ENCODE measurements at regions not wholly inside any gene's neighbourhood (a gene's known extent, or its start where the extent isn't known, plus 50 kb on each side); places are given as distances from the start of the nearest gene placed in this dataset.
"Not testable (repeated sequence)": the region's sequence is repeated elsewhere in the genome, so short reads cannot be mapped to it uniquely, and the experiment has no call there.

DNA sequence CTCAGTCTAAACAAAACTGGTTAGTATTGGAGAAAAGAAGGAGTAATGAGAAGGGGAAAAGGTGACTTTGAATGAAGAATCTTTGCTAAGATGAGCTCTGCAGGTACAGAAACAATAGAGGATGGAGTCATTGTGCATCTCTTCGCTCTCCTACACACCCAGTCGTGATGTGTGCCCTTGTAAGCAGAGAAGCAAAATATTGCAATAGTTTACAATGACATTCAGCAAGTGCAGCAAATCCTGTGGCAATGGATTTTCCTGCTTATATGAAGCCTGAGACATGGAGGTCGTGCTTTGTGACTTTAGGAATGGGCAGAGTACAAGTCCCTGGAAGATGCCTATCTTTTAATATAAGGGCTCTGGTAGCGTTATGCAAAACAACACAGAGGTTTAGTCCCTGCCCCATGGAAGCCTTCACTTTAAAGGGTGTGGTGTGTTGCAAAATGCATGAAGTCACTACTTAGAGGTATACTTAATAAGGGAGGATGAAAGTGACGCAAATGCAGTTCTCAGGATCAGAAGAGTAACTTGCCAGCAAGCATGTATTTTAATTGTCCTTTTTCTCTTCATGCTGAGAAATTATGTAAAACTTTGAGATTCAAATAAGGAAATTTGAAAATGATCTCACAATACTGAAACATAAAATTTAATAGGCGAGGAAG lies 88.0 kb upstream of the IVNS1ABP start:
- Mint-ChIP-seq H3K9me3 (ENCODE audit: low read depth) (no peaks in the 10 kb centered on the region), H3K27me3 (no peaks in the 10 kb centered on the region), H3K4me3 (no peak overlapping the region), H3K4me1 (ENCODE audit: low read depth) (peaks cover 11% of the 10 kb centered on the region), H3K27ac (no peak overlapping the region), H3K36me3 (peaks cover 3% of the 10 kb centered on the region)

DNA sequence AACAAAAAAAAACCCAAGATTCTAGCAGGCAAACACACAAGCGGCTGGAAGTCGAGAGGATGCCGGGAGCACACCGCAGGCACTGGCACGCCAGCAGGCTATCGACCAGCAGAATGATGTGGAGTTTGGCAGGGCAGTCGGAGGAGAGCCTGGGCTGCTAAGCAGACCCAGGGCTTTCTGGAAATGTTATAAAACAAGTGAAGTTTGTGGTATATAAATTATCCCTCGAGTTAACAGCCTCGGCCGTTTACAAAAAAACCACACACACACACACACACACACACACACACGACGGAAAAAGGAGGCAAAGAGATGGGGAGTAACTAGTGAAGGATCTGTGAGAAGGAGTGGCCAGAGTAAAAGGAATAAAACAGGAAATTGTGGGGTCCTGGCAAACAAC lies 87.2 kb upstream of the IVNS1ABP start:
- Mint-ChIP-seq H3K27me3 (no peaks in the 10 kb centered on the region), H3K27ac (no peak overlapping the region), H3K4me1 (ENCODE audit: low read depth) (peaks cover 11% of the 10 kb centered on the region), H3K4me3 (peak overlapping the region; percentile 42), H3K9me3 (ENCODE audit: low read depth) (no peaks in the 10 kb centered on the region), H3K36me3 (peaks cover 3% of the 10 kb centered on the region)

DNA sequence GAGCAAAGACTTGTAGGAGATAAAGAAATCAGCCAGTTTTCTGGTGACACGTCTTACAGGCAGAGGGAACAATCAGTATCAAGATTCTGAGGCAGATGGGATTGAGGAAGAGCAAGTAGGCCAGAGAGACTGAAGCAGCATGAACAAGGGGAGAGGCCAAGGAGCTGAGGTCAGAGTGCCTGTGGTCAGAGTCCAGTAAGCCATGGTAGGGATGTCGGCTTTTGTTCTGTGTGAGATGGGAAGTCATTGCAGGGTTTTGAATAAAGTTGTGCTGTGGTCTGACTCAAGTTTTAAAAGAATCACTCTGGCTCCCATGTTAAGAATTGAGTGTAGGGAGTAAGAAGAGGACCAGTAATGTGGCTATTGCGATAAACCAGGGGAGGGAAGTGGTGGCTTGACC lies 85.9 kb upstream of the IVNS1ABP start:
- peak overlapping the region; percentile 28 for H3K4me3 Mint-ChIP-seq
- no peaks in the 10 kb centered on the region for H3K9me3 Mint-ChIP-seq (ENCODE audit: low read depth)
- H3K4me1 Mint-ChIP-seq (ENCODE audit: low read depth), result peaks cover 12% of the 10 kb centered on the region
- no peak overlapping the region for H3K27ac Mint-ChIP-seq
- H3K27me3 Mint-ChIP-seq, result no peaks in the 10 kb centered on the region
- peaks cover 3% of the 10 kb centered on the region for H3K36me3 Mint-ChIP-seq

DNA sequence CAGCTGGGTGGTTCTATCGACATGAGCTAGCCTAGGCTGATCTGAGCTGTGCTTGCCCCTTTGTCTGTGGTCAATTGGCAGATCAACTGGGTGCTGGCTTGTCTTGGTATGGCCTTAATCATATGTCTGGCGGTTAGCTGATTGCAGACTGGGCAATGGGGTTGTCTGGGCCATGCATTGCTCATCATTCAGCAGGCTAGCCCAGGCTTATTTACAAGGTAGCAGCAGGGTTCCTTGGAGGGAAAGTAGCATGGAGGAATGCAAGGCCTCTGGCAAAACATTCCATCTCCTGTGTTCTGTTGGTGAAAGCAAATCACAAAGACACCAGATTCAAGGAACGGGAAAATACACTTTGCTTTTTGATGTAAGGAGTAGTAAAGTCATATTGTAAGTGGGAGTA lies 84.0 kb upstream of the IVNS1ABP start:
- no peak overlapping the region for H3K27ac Mint-ChIP-seq
- H3K9me3 Mint-ChIP-seq (ENCODE audit: low read depth), result no peaks in the 10 kb centered on the region
- H3K36me3 Mint-ChIP-seq, result no peaks in the 10 kb centered on the region
- H3K27me3 Mint-ChIP-seq, result no peaks in the 10 kb centered on the region
- H3K4me3 Mint-ChIP-seq, result no peak overlapping the region
- peaks cover 12% of the 10 kb centered on the region for H3K4me1 Mint-ChIP-seq (ENCODE audit: low read depth)

DNA sequence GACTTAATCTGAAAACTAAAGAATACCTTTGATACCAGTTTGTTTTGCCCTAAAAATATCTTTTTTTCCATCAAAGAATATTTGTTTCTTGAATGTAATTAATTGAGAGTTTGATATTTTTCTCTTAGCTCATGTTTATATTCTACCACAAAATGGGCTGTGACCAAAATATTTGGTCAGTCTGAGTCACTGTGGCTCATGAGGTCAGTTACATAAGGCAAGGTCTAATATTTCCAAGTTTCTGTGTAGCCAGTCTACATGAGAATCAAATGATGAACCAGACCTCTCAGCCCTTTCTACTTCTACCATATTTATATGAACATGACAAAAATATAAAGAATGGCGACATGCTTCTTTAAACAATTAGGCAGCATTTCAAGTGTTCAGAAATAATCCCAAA lies 83.0 kb upstream of the IVNS1ABP start:
- Mint-ChIP-seq H3K36me3 (no peaks in the 10 kb centered on the region), H3K27ac (no peak overlapping the region), H3K4me1 (ENCODE audit: low read depth) (peaks cover 12% of the 10 kb centered on the region), H3K9me3 (ENCODE audit: low read depth) (no peaks in the 10 kb centered on the region), H3K27me3 (no peaks in the 10 kb centered on the region), H3K4me3 (no peak overlapping the region)

DNA sequence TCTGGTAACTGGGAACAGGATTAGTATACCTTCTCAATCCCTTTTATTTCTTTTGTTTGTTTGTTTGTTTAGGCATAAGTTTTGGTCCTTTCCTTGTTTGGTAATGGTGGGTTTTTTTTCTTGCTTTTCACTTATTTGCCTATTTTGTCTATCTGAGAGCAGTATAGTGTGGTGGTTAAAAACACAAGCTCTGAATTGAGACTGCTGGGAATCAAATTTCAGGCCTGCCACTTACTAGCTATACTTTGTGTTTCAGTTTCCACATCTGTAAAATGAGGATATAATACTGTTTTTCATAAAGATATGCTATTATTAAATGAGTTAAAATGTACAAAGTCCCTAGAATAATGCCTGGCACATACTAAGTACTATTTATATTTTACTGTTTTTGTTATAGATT lies 81.6 kb upstream of the IVNS1ABP start:
- Mint-ChIP-seq H3K4me3 (no peak overlapping the region), H3K27me3 (no peaks in the 10 kb centered on the region), H3K36me3 (no peaks in the 10 kb centered on the region), H3K27ac (no peak overlapping the region), H3K4me1 (ENCODE audit: low read depth) (peaks cover 5% of the 10 kb centered on the region), H3K9me3 (ENCODE audit: low read depth) (no peaks in the 10 kb centered on the region)

DNA sequence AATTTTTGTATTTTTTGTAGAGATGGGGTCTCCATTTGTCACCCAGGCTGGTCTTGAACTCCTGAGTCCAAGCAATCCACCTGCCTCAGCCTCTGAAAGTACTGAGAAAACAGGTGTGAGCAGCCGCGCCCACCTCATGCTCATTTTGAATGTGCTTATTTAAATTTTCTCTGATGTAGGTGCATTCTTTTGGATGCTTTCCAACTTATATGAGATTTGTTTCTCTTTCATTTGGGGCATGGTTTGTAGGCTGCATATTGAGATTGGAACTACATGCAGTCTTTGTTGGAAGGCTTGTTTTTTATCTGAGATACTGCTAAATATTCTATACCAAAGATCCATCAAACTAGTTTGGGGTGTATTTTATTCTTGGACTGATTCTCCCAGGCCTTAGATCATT lies 81.0 kb upstream of the IVNS1ABP start:
- H3K4me1 Mint-ChIP-seq (ENCODE audit: low read depth), result peaks cover 1% of the 10 kb centered on the region
- no peak overlapping the region for H3K27ac Mint-ChIP-seq
- H3K27me3 Mint-ChIP-seq, result no peaks in the 10 kb centered on the region
- no peaks in the 10 kb centered on the region for H3K9me3 Mint-ChIP-seq (ENCODE audit: low read depth)
- H3K36me3 Mint-ChIP-seq, result no peaks in the 10 kb centered on the region
- no peak overlapping the region for H3K4me3 Mint-ChIP-seq

DNA sequence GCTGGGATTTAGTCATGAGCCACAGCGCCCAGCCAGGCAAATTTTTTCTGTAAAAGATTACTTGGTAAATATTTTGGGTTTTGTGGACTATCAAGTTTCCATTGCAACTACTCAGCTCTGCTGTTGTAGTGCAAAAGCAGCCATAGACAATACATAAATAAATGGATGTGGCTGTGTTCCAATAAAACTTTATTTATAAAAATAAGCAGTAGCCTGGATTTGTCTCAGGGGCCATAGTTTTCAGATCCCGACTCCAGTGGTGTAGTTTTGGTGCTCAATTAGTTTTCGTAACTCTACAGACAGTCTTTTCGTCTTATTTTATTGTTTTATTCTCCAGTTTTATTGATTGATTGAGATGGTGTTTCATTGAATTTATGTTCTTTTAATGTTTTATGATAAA lies 80.1 kb upstream of the IVNS1ABP start:
- peaks cover 1% of the 10 kb centered on the region for H3K4me1 Mint-ChIP-seq (ENCODE audit: low read depth)
- no peak overlapping the region for H3K27ac Mint-ChIP-seq
- H3K36me3 Mint-ChIP-seq, result no peaks in the 10 kb centered on the region
- no peaks in the 10 kb centered on the region for H3K27me3 Mint-ChIP-seq
- no peaks in the 10 kb centered on the region for H3K9me3 Mint-ChIP-seq (ENCODE audit: low read depth)
- H3K4me3 Mint-ChIP-seq, result no peak overlapping the region

DNA sequence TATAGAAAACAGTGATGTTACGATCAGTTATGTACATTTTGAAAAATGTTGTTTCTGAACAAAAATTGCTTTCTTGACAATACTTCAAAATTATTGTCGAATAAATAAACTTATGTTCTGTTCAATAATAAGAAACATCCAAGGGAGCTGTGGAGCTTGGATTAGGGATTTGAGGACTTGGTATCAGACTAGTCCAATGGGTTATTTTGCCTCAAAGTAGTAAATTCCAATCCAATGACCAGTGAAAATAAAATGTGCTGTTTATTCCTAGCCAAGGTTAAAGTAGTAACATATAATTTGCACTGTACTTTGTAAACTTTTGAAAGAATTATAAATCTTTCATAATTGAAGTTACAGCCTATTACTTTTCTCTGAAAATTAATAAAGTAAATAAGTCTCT lies 79.1 kb upstream of the IVNS1ABP start:
- no peaks in the 10 kb centered on the region for H3K36me3 Mint-ChIP-seq
- no peaks in the 10 kb centered on the region for H3K27me3 Mint-ChIP-seq

DNA sequence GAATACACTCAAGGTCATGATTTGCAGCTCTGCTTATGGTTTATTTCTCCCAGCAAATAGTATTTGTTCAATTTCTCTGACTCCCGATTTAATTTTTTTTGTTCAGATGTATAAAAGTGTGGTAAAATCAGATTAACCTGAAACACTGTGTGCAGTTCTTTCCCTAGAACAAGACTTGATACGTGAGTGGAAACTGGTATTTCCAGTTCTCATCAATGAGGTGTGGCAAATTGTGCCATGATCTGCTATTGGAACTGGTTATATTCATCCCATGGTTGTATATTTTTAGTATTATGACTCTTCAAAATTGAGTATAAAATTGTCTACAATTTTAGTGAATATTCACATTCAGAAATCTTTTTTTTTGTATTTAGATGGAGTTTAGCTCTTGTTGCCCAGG lies 76.8 kb upstream of the IVNS1ABP start:
- Mint-ChIP-seq H3K4me1 (ENCODE audit: low read depth) (peaks cover 1% of the 10 kb centered on the region), H3K27ac (no peak overlapping the region), H3K9me3 (ENCODE audit: low read depth) (no peaks in the 10 kb centered on the region), H3K4me3 (no peak overlapping the region), H3K27me3 (no peaks in the 10 kb centered on the region), H3K36me3 (no peaks in the 10 kb centered on the region)

More for the DNA sequence above, 79.1 kb upstream of the IVNS1ABP start:
- Mint-ChIP-seq H3K4me3 (no peak overlapping the region), H3K4me1 (ENCODE audit: low read depth) (peaks cover 1% of the 10 kb centered on the region), H3K9me3 (ENCODE audit: low read depth) (no peaks in the 10 kb centered on the region), H3K27ac (no peak overlapping the region)

DNA sequence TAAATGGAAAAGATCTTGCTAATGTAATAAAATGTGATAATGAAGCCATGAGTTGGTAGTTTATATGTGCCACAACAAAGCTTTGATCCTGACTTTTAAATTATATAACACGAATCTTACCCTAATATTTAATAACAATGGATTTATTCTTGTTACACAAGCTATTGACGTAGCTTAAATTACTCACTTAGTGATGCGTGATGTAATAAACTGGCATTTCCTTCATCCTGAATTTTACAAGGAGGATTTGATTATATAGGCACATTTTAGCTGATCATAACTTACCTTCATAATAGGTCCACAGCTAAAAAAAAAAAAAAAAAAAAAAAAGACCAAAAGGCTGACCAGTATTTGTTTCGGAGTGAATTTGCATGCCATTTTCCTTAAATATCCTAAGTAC lies 76.2 kb upstream of the IVNS1ABP start:
- H3K27ac Mint-ChIP-seq, result no peak overlapping the region
- H3K4me3 Mint-ChIP-seq, result no peak overlapping the region
- H3K36me3 Mint-ChIP-seq, result no peaks in the 10 kb centered on the region
- H3K27me3 Mint-ChIP-seq, result no peaks in the 10 kb centered on the region
- H3K9me3 Mint-ChIP-seq (ENCODE audit: low read depth), result no peaks in the 10 kb centered on the region
- peaks cover 1% of the 10 kb centered on the region for H3K4me1 Mint-ChIP-seq (ENCODE audit: low read depth)

DNA sequence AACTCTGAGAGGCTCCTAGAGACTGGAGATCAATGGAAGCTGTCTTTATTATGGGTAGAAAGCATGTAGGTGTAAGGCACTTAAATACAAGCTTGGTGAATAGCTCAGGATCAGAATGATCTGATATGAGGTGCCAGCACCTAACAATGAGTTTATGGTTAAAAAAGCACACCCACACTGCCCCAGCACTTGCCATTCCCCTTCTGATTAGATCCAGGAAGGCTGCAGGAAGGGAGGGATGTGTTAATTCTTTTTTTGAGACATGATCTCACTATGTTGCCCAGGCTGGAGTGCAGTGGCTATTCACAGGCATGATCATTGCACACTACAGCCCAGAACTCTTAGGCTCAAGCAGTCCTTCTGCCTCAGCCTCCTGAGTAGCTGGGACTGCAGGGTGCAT lies 71.8 kb upstream of the IVNS1ABP start:
- no peak overlapping the region for H3K4me3 Mint-ChIP-seq
- H3K27me3 Mint-ChIP-seq, result no peaks in the 10 kb centered on the region
- no peak overlapping the region for H3K27ac Mint-ChIP-seq
- H3K36me3 Mint-ChIP-seq, result no peaks in the 10 kb centered on the region
- no peaks in the 10 kb centered on the region for H3K9me3 Mint-ChIP-seq (ENCODE audit: low read depth)
- H3K4me1 Mint-ChIP-seq (ENCODE audit: low read depth), result no peaks in the 10 kb centered on the region

DNA sequence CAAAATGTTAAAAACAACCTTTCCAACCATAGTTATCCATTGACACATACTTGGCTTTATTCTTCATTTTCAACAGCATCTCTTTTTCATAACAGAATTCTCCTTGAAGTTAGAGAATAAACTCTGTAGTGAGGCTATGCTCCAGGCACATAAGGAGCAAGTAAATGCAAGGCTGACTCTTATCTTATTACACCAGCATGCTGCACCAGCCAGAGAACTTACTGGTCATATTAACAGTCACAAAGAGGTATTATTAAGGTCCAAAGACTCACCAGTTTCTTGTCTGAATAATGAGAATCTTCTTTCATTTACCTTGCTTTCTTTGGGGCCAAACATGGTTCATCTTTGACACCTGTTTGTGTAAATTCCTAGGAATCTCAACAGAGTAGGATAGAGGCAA lies 71.3 kb upstream of the IVNS1ABP start:
- no peaks in the 10 kb centered on the region for H3K9me3 Mint-ChIP-seq (ENCODE audit: low read depth)
- H3K4me3 Mint-ChIP-seq, result no peak overlapping the region
- H3K27me3 Mint-ChIP-seq, result no peaks in the 10 kb centered on the region
- H3K27ac Mint-ChIP-seq, result no peak overlapping the region
- no peaks in the 10 kb centered on the region for H3K4me1 Mint-ChIP-seq (ENCODE audit: low read depth)
- no peaks in the 10 kb centered on the region for H3K36me3 Mint-ChIP-seq

DNA sequence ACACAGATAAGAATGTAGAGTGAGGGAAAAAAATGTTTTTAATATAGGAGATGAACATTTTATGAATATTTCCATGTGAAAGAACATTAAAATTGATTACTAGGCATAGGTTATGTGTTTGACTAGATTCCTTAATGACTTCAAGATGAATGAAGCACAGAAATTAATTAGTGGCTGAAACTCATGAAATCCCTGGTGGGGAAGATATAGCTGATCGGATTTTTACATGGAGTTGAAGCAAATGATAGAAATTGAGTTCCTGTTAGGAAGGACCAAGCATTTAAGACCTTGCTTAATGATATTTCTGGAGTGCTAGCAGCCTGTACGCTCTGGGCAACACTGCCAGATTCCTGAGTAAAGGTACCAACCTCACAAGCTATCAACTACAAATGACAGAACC lies 68.9 kb upstream of the IVNS1ABP start:
- no peak overlapping the region for H3K27ac Mint-ChIP-seq
- no peaks in the 10 kb centered on the region for H3K4me1 Mint-ChIP-seq (ENCODE audit: low read depth)
- no peak overlapping the region for H3K4me3 Mint-ChIP-seq
- no peaks in the 10 kb centered on the region for H3K27me3 Mint-ChIP-seq
- no peaks in the 10 kb centered on the region for H3K9me3 Mint-ChIP-seq (ENCODE audit: low read depth)
- H3K36me3 Mint-ChIP-seq, result peaks cover 2% of the 10 kb centered on the region

DNA sequence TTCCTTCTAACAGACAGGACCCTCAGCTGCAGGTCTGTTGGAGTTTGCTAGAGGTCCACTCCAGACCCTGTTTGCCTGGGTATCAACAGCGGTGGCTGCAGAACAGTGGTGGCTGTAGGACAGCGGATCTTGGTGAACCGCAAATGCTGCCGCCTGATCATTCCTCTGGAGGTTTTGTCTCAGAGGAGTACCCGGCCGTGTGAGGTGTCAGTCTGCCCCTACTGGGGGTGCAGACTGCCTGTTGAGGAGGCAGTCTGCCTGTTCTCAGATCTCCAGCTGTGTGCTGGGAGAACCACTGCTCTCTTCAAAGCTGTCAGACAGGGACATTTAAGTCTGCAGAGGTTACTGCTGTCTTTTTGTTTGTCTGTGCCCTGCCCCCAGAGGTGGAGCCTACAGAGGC lies 66.8 kb upstream of the IVNS1ABP start:
- H3K4me3 Mint-ChIP-seq; H3K27ac Mint-ChIP-seq; H3K9me3 Mint-ChIP-seq (ENCODE audit: low read depth); H3K36me3 Mint-ChIP-seq; H3K27me3 Mint-ChIP-seq; H3K4me1 Mint-ChIP-seq (ENCODE audit: low read depth): not testable (repeated sequence)

DNA sequence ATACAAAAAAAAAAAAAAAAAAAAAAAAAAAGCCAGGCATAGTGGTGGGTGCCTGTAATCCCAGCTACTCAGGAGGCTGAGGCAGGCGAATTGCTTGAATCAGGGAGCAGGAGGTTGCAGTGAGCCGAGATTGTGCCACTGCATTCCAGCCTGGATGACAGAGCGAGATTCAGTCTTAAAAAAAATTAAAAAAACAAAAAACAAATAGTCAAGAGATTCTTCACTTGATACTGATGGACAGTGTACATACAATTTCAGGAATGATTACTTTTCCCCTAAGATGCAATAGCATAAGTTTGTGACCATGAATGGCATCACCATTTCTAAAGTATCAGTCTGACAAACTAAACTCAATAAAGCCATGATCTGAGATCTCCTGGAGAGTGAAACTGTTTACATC lies 60.8 kb upstream of the IVNS1ABP start:
- Mint-ChIP-seq H3K27me3 (no peaks in the 10 kb centered on the region), H3K36me3 (no peaks in the 10 kb centered on the region), H3K9me3 (ENCODE audit: low read depth) (no peaks in the 10 kb centered on the region), H3K4me1 (ENCODE audit: low read depth) (peaks cover 9% of the 10 kb centered on the region), H3K27ac (no peak overlapping the region), H3K4me3 (no peak overlapping the region)

Measured in activated naive CD8-positive, alpha-beta T cell (primary cell).